Chondrocyte (in vitro differentiated cells): ENCODE measurements at regions not wholly inside any gene's neighbourhood (a gene's known extent, or its start where the extent isn't known, plus 50 kb on each side); places are given as distances from the start of the nearest gene placed in this dataset.
"Not testable (repeated sequence)": the region's sequence is repeated elsewhere in the genome, so short reads cannot be mapped to it uniquely, and the experiment has no call there.

Experiments
- DNase-seq: peaks from one replicate; pipeline ENCODE4 v3.0.0; 2021; ENCODE audit warnings: mixed read lengths, low spot score
- H3K27ac Mint-ChIP-seq: one replicate; pipeline ENCODE4 v1.8.0; 2021; ENCODE audit warnings: mild to moderate bottlenecking, moderate library complexity, mixed read lengths; ENCODE audit not compliant: unreplicated experiment
- H3K27me3 Mint-ChIP-seq: 2 replicates; pipeline ENCODE4 v1.8.0; 2021; ENCODE audit warnings: low read depth, mixed read lengths
- H3K36me3 Mint-ChIP-seq: 2 replicates; pipeline ENCODE4 v1.8.0; 2021; ENCODE audit warnings: low read depth, mixed read lengths
- H3K4me1 Mint-ChIP-seq: 2 replicates; pipeline ENCODE4 v1.8.0; 2021; ENCODE audit warnings: low read depth, mild to moderate bottlenecking, mixed read lengths
- H3K4me3 Mint-ChIP-seq: one replicate; pipeline ENCODE4 v1.8.0; 2021; ENCODE audit warnings: mild to moderate bottlenecking, moderate library complexity, mixed read lengths; ENCODE audit not compliant: unreplicated experiment
- H3K9me3 Mint-ChIP-seq: 2 replicates; pipeline ENCODE4 v1.8.0; 2021; ENCODE audit warnings: low read depth, mixed read lengths
- TF ChIP-seq, protein P1 (sequence below): fragments of 200-600 bp; sonication (generic); IDR thresholded peaks from 2 replicates; pipeline ENCODE4 v1.5.0; 2021; ENCODE audit warnings: antibody characterized with exemption, mild to moderate bottlenecking, moderate library complexity

DNA sequence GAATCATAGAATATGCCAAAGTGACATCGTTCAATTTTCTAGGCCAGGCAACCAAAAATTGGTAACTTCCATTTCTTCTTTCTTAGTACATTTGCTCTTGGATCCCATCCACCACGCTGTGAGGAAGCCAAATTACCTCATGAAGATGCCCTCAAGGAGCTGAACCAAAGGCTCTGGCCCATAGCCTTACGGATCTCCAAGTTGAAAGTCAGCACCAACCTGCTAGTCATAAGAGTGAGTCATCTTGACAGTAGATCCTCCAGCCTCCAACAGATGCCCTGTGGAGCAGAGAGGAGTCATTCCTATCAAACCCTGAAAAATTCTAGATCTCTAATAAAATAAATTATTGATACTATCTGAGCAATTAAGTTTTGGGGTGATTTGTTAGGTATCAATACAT, 322.5 kb upstream of the COL8A1 start:
- peaks cover 11% of the 10 kb centered on the region for H3K36me3 Mint-ChIP-seq
- no peaks in the 10 kb centered on the region for H3K27me3 Mint-ChIP-seq
- DNase-seq = no peak
- TF ChIP-seq, protein P1, sequence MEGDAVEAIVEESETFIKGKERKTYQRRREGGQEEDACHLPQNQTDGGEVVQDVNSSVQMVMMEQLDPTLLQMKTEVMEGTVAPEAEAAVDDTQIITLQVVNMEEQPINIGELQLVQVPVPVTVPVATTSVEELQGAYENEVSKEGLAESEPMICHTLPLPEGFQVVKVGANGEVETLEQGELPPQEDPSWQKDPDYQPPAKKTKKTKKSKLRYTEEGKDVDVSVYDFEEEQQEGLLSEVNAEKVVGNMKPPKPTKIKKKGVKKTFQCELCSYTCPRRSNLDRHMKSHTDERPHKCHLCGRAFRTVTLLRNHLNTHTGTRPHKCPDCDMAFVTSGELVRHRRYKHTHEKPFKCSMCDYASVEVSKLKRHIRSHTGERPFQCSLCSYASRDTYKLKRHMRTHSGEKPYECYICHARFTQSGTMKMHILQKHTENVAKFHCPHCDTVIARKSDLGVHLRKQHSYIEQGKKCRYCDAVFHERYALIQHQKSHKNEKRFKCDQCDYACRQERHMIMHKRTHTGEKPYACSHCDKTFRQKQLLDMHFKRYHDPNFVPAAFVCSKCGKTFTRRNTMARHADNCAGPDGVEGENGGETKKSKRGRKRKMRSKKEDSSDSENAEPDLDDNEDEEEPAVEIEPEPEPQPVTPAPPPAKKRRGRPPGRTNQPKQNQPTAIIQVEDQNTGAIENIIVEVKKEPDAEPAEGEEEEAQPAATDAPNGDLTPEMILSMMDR = no peak
- no peak overlapping the region for H3K4me3 Mint-ChIP-seq
- peaks cover 19% of the 10 kb centered on the region for H3K9me3 Mint-ChIP-seq
- peaks cover 82% of the 10 kb centered on the region for H3K4me1 Mint-ChIP-seq
- H3K27ac Mint-ChIP-seq = no peak overlapping the region

DNA sequence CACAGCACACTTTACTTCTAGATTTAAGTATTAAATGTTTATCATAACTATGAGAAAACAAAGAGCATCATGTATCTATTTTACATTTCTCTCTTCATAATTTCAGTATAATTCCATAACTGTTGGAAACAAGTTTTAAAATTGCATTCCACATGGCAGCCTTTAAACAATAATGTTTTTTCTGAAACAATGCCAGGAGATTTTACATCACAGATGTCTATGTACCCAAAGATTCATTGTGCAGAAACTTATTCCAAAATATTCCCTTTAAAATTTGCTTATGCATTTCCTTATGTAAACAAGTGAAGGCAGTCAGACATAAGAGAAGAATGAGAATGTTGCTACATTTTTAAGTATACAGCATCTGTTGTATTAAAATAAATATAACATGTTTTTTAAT, 324.9 kb upstream of the COL8A1 start:
- Mint-ChIP-seq H3K9me3 (peaks cover 41% of the 10 kb centered on the region), H3K4me3 (no peak overlapping the region), H3K4me1 (peaks cover 61% of the 10 kb centered on the region), H3K27ac (peak overlapping the region; percentile 77), H3K36me3 (peaks cover 27% of the 10 kb centered on the region), H3K27me3 (no peaks in the 10 kb centered on the region)
- DNase-seq = no peak
- TF ChIP-seq, protein P1 = peak; percentile 17

DNA sequence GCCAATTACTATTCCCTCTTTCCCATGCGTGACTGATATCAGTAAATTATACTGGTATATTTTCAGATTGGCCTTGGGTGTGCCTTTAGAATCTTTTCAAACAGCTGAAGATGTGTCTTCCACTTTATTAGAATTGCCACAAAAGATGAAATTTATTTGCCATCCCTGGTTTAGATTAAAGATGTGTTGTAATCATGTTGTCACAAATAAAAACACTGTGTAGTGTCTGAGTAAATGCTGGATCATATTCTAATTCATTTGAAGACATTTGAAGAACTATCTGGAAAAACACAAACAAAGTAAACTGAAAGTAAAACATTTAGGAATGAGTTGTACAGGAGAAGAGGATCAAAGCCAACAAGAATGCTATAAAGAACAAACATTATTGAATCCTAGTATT, 339.7 kb upstream of the COL8A1 start:
- H3K36me3 Mint-ChIP-seq = peaks cover 16% of the 10 kb centered on the region
- H3K27ac Mint-ChIP-seq = no peak overlapping the region
- no peak for DNase-seq
- H3K4me3 Mint-ChIP-seq = no peak overlapping the region
- peaks cover 13% of the 10 kb centered on the region for H3K9me3 Mint-ChIP-seq
- H3K27me3 Mint-ChIP-seq = no peaks in the 10 kb centered on the region
- peaks cover 12% of the 10 kb centered on the region for H3K4me1 Mint-ChIP-seq
- TF ChIP-seq, protein P1 = no peak

DNA sequence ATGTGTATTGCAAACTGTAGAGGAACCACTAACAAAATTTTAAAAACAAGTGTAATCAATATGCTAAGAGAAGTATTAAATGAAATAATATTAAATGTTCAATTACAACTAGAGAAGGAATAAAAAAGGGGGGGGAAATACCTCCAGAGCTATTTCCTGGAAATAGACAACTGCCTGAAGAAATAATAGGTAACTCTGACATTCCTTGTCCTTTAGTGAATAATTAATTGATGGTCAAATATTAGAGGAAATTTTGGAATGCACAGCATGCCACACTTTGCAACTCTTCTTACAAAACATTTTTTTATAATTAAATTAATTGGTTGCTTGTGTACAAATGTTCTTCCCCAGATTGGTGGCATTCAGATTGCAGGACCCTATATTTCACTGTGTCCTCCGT, 342.6 kb upstream of the COL8A1 start:
- Mint-ChIP-seq H3K36me3 (peaks cover 3% of the 10 kb centered on the region), H3K4me3 (no peak overlapping the region), H3K9me3 (no peaks in the 10 kb centered on the region), H3K27me3 (no peaks in the 10 kb centered on the region), H3K4me1 (peaks cover 12% of the 10 kb centered on the region), H3K27ac (no peak overlapping the region)
- no peak for DNase-seq
- TF ChIP-seq, protein P1 = no peak

DNA sequence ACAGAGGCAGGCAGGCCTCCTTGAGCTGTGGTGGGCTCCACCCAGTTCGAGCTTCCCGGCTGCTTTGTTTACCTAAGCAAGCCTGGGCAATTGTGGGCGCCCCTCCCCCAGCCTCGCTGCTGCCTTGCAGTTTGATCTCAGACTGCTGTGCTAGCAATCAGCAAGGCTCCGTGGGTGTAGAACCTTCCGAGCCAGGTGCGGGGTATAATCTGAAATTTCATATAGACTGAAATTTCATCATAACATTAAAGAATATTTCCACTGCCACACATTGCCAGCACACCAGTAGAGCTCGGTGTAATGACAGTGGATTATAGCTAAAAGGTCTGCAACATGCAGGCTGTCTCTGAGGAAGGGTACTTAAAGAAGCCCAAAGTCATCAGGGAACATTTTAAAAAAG, 344.3 kb upstream of the COL8A1 start:
- peaks cover 12% of the 10 kb centered on the region for H3K4me1 Mint-ChIP-seq
- not testable (repeated sequence) for H3K27me3 Mint-ChIP-seq, DNase-seq, H3K4me3 Mint-ChIP-seq, H3K27ac Mint-ChIP-seq, H3K9me3 Mint-ChIP-seq, H3K36me3 Mint-ChIP-seq

DNA sequence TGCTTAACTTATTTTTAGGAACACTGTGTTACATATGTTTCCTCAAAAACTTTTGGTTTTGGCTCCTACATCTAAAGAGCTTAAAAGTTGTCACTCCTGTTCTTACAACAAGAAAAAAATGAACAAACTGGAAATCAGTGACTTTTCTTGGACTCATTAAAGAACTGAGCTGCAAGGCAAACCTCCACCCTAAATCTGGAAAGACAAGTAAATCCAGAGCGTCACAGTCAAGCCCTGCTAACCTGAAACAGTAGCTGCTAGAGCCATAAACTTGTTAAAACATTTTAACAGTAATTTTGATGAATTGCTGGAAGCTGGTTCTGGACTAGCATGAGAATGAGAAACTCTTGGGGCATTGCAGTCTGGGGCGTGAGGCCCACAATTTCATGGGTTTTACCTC, 350.5 kb upstream of the COL8A1 start:
- H3K9me3 Mint-ChIP-seq = peaks cover 9% of the 10 kb centered on the region
- H3K27me3 Mint-ChIP-seq = no peaks in the 10 kb centered on the region
- H3K27ac Mint-ChIP-seq = no peak overlapping the region
- no peak for DNase-seq
- H3K4me1 Mint-ChIP-seq = no peaks in the 10 kb centered on the region
- no peak overlapping the region for H3K4me3 Mint-ChIP-seq
- H3K36me3 Mint-ChIP-seq = peaks cover 4% of the 10 kb centered on the region
- TF ChIP-seq, protein P1 = no peak
